Ectodermal cell (in vitro differentiated cells): ENCODE measurements at regions not wholly inside any gene's neighbourhood (a gene's known extent, or its start where the extent isn't known, plus 50 kb on each side); places are given as distances from the start of the nearest gene placed in this dataset.

Source experiments
- H3K27ac ChIP-seq: 2 replicates; pipeline ENCODE4 v1.7.0; 2013; ENCODE audit warnings: mild to moderate bottlenecking, low read depth, low read length; ENCODE audit not compliant: insufficient read depth, poor library complexity, severe bottlenecking
- H3K27me3 ChIP-seq: 2 replicates; pipeline ENCODE4 v1.7.0; 2013; ENCODE audit warnings: mild to moderate bottlenecking, low read length; ENCODE audit not compliant: insufficient read depth, control insufficient read depth, poor library complexity, severe bottlenecking
- H3K36me3 ChIP-seq: one replicate; pipeline ENCODE4 v1.7.0; 2013; ENCODE audit warnings: low read length; ENCODE audit not compliant: control insufficient read depth, insufficient read depth
- H3K4me1 ChIP-seq: one replicate; pipeline ENCODE4 v1.7.0; 2013; ENCODE audit warnings: low read length; ENCODE audit not compliant: control insufficient read depth, insufficient read depth
- H3K4me3 ChIP-seq: 2 replicates; pipeline ENCODE4 v1.7.0; 2013; ENCODE audit warnings: low read depth, low read length, control low read depth; ENCODE audit not compliant: insufficient read depth
- H3K9me3 ChIP-seq: 2 replicates; pipeline ENCODE4 v1.7.0; 2013; ENCODE audit warnings: mild to moderate bottlenecking, low read length, moderate library complexity; ENCODE audit not compliant: control insufficient read depth
- WGBS, 2 experiments: methylation state at CpG; one replicate each; pipeline ENCODE4 v1.1.7; 2013; ENCODE audit warnings: missing lambda C conversion rate in 2 of 2; 5-methylcytosine and 5-hydroxymethylcytosine counted together

GRCh38 chr13:50524560-50524959 lies 318.9 kb downstream of the DLEU7 start:
- Histone ChIP-seq H3K4me3 (no peak overlapping the region), H3K36me3 (no peaks in the 10 kb centered on the region), H3K4me1 (peaks cover 10% of the 10 kb centered on the region), H3K27me3 (no peaks in the 10 kb centered on the region), H3K9me3 (no peaks in the 10 kb centered on the region), H3K27ac (no peak overlapping the region)
- WGBS, 2 experiments = 95 to 97% methylated on average over 4 of the region's 4 CpGs

DNA sequence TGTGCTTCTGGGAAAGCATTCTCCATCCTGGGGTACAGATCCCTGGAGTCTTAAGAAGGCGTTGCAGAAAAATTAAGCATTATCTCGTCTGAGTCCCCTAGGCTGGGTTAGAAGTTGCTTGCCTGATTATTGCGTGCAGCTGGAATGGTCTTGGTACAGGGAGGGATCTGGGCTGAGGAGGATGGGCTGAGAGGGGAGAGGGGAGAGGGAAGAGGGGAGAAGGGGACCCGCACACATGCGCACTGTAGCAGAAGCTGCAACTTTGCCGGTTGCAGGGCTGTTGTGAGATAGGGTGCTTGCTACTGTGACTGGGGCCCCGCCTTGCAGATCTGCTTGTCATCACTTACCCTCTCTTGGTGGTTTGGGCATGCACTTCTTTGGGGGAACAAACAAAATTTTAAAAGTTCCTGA lies 316.8 kb downstream of the DLEU7 start:
- Histone ChIP-seq H3K27ac (no peak overlapping the region), H3K27me3 (no peaks in the 10 kb centered on the region), H3K9me3 (no peaks in the 10 kb centered on the region), H3K4me1 (peaks cover 10% of the 10 kb centered on the region), H3K36me3 (no peaks in the 10 kb centered on the region), H3K4me3 (no peak overlapping the region)
- 89 to 92% methylated on average over 7 of the region's 7 CpGs for WGBS, 2 experiments

GRCh38 chr13:50527188-50527587 lies 316.3 kb downstream of the DLEU7 start:
- 82 to 84% methylated on average over 9 of the region's 9 CpGs for WGBS, 2 experiments

DNA sequence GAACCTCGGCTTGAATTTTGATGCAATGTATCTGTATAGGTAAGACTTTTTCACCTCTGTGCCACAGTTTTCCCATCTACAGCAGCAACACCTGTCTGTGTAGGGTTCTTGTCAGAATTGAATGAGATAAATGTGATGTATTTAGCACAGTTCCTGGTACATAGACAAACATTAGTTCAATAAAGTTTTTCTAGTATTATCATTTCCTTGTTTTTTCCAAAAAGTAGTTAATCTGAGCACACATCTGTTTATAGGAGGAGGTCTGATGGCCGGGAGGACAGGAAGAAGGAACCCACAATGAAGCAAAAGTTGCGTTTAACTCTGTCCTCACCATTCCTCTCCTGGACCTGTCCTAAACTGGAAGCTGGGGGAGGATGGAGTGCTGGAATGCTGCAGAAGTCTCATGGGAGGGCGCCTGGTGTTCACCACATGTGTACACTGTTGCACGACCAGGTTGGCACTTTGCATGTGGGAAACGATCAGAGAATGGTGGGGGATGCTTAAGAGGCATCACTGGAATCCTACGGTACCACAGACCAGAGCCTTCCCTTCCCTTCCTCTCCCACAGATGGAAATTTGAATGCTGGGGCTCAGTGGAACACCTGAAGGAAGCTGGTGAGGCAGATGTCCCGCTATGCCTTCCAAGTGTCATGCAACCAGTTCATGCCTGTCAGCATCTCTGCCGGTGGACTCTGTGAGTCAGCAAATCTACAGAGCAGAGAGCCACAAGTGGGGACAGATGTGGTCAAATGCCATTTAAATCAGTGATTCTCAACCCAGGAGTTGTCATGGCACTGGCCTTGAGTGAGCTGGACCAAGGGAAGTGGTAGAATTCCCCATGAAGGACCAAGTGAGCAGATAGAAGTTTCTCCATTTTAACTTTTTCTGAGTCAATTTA lies 315.6 kb downstream of the DLEU7 start:
- no peaks in the 10 kb centered on the region for H3K27me3 ChIP-seq
- no peak overlapping the region for H3K27ac ChIP-seq
- H3K4me3 ChIP-seq = no peak overlapping the region
- no peaks in the 10 kb centered on the region for H3K36me3 ChIP-seq
- H3K4me1 ChIP-seq = peaks cover 5% of the 10 kb centered on the region
- 91 to 96% methylated on average over 9 of the region's 9 CpGs for WGBS, 2 experiments
- H3K9me3 ChIP-seq = no peaks in the 10 kb centered on the region

More at GRCh38 chr13:50527188-50527587, 316.3 kb downstream of the DLEU7 start:
- H3K27me3 ChIP-seq = no peaks in the 10 kb centered on the region
- H3K9me3 ChIP-seq = no peaks in the 10 kb centered on the region
- no peak overlapping the region for H3K4me3 ChIP-seq
- H3K27ac ChIP-seq = no peak overlapping the region
- H3K4me1 ChIP-seq = peaks cover 5% of the 10 kb centered on the region
- H3K36me3 ChIP-seq = no peaks in the 10 kb centered on the region

DNA sequence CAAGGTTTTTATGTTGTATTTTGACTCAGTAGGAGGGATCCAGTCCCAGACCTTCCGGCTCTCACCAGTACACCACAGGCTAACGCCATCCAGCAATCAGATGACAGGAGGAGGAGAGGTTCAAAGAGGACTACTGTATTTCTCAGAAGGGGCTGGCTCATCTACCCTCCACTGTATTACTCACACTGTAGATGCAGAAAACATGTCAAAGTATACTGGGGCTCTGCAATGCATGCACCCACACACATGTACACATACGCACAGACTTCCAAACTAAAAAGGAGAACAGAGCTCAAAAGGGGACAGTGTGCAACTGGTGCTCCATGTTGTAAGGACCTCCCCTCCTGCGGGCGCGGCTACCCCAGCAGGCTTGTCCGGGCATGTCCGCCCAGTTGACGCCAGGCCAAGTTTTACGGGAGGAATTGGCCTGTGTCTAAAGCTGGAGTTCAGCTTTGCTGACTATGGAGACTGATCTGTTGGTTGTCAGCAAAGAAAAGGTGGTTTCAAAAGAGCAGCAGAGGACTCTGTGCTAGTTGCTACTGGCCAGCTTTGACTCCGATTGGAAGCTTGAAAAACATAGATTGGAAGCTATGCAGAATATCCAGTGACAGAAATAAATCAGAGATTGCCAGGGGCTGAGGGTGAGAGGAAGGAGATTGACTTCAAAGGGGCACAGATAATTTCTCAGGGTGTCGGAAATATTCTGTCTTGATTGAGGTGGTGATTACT lies 314.2 kb downstream of the DLEU7 start:
- Histone ChIP-seq H3K36me3 (no peaks in the 10 kb centered on the region), H3K4me1 (peaks cover 5% of the 10 kb centered on the region), H3K27me3 (no peaks in the 10 kb centered on the region), H3K4me3 (no peak overlapping the region), H3K9me3 (no peaks in the 10 kb centered on the region), H3K27ac (no peak overlapping the region)
- 89 to 93% methylated on average over 12 of the region's 12 CpGs for WGBS, 2 experiments

DNA sequence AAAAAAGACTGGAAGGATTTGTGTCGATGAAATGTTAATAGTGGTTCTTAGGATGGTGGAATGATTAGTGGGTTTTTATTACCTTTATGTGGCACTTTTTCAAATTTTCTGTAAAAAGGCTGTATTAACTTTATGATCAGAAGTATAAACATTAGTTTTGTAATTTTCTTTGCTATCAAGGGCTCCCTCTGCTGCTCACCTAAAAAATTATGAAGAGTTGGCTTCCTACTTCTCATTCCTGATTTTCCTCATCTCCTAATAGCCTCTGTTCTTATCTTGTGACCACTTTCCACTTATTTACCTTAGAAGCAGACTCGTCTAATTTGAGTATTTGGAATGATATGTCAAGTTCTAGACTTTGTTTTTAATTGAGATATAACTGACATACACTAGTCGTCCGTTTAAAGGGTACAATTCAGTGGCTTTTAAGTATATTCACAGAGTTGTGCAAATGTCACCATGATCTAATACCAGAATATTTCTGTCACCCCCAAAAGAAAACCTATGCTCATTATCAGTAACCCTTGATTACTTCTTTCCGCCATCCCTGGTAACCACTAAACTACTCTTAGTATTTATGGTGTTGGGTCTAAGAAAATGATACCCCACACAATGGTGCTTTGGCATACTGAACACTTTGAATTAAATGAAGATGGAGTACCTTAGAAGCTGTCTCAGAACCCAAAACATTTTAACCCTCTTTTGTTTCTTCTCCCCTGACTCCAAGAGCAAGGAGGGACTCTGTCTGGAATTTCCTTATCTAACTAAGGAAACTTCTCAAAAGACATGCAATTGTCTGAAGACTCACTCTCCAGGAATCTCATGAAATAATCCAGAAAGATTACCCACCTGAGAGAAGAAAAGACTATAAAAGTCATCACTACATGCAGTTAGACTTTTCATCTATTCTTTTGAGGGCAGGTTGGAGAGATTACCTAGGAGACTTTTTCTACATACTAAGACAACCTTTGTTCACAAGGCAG lies 311.3 kb downstream of the DLEU7 start:
- 90 to 100% methylated on average over 2 to 4 of the region's 5 CpGs for WGBS, 2 experiments
- Histone ChIP-seq H3K27ac (no peak overlapping the region), H3K9me3 (peaks cover 5% of the 10 kb centered on the region)

DNA sequence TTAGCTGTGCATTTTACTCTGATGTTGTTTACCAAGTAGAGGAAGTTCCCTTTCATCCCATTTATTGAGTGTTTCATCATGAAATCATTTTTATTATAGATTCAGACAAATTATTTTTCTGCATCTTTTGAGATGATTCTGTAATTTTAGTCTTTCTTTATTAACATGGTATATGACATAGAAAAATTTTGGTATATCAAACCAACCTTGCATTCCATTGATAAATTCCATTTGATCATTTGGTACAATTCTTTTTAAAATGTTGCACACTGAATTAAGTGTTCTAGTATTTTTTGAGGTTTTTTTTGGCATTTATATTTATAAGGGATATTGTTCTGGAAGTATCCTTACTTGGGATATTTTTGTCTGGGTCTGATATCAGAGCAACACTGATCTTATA lies 308.4 kb downstream of the DLEU7 start:
- Histone ChIP-seq H3K9me3 (peaks cover 5% of the 10 kb centered on the region), H3K36me3 (no peaks in the 10 kb centered on the region), H3K27ac (no peak overlapping the region), H3K27me3 (no peaks in the 10 kb centered on the region), H3K4me1 (no peaks in the 10 kb centered on the region), H3K4me3 (no peak overlapping the region)

More for the DNA sequence above, 311.3 kb downstream of the DLEU7 start:
- Histone ChIP-seq H3K4me1 (peaks cover 5% of the 10 kb centered on the region), H3K27me3 (no peaks in the 10 kb centered on the region), H3K4me3 (no peak overlapping the region), H3K36me3 (no peaks in the 10 kb centered on the region)

DNA sequence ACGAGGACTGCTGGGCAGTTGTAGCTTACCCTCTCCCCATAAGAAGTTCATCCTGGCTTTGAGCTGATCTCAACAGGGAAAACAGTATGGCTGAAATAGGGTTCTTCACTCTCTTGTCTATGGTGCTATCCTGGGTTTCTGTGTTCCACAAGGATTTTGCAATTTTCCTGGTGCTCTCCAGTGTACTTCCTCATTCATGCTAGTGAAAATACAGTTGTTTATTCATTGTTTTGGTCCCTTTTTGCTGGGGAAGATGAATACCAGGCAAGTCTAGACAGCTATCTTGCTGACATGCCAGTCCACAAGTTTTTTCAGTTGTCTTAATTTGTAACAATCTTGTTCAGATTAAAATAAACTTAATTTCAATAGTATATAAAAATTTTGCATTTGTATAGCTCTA lies 306.5 kb downstream of the DLEU7 start:
- H3K36me3 ChIP-seq = no peaks in the 10 kb centered on the region
- H3K27ac ChIP-seq = no peak overlapping the region
- WGBS, 2 experiments = 85 to 95% methylated on average over 1 of the region's 1 CpG
- H3K9me3 ChIP-seq = peaks cover 5% of the 10 kb centered on the region
- no peak overlapping the region for H3K4me3 ChIP-seq
- no peaks in the 10 kb centered on the region for H3K27me3 ChIP-seq
- no peaks in the 10 kb centered on the region for H3K4me1 ChIP-seq

DNA sequence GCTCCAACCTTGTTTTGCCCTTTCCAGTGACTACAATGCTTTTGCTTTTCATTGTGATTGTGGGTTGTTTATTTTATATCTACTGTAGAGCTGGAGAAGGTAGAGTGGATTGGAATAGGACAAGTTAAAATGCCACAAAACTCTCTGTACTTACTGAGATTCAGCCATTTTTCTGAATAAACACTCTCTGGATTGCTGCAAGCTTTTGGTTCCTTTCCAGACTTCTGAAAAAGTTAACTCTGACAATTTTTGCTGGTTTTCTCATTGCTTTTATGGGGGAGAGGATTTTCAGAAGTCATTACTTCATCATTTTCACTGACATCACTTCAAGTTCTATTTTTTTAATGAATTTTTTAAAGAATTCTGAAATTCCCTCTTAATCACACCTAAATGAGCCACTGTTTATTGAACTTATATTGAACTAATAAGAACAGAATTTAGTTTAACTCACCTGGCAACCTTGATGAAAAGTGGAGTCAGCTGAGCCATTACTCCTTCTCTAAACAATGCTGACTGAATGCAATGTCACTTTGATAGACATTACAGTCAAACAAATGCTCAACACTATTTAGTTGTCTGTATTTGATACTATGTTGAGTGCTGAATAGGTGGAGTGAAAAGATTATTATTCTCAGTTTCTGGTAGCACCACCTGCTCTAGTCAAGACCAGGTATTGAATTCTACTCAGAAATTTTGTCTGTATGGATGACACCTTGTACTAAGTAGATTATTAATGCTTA lies 303.5 kb downstream of the DLEU7 start:
- no peak overlapping the region for H3K4me3 ChIP-seq
- H3K36me3 ChIP-seq = no peaks in the 10 kb centered on the region
- peaks cover 5% of the 10 kb centered on the region for H3K9me3 ChIP-seq
- H3K4me1 ChIP-seq = peaks cover 9% of the 10 kb centered on the region
- H3K27me3 ChIP-seq = no peaks in the 10 kb centered on the region
- no peak overlapping the region for H3K27ac ChIP-seq
